ENCODE measurements at regions not wholly inside any gene's neighbourhood (a gene's known extent, or its start where the extent isn't known, plus 50 kb on each side); places are given as distances from the start of the nearest gene placed in this dataset.
"Not testable (repeated sequence)": the region's sequence is repeated elsewhere in the genome, so short reads cannot be mapped to it uniquely, and the experiment has no call there.

GRCh38 chr4:78660559-78660958, 109.0 kb downstream of the ANXA3 start:
- Histone ChIP-seq H3K27me3 (ENCODE audit: insufficient read depth, low read depth, severe bottlenecking) (no peaks in the 10 kb centered on the region), H3K4me3 (ENCODE audit: low read depth, low read length) (no peak overlapping the region), H3K27ac (no peak overlapping the region), H3K9me3 (ENCODE audit: severe bottlenecking) (no peaks in the 10 kb centered on the region), H3K36me3 (no peaks in the 10 kb centered on the region)
- no peak for TF ChIP-seq CTCF (IDR thresholded peaks at IDR 0.05; ENCODE audit: low read depth, low read length)
- DNase-seq = no peak

GRCh38 chr4:78661086-78661690, 109.6 kb downstream of the ANXA3 start:
- DNase-seq = no peak
- TF ChIP-seq CTCF (IDR thresholded peaks at IDR 0.05; ENCODE audit: low read depth, low read length) = no peak
- Histone ChIP-seq H3K9me3 (ENCODE audit: severe bottlenecking) (no peaks in the 10 kb centered on the region), H3K27ac (no peak overlapping the region), H3K4me3 (ENCODE audit: low read depth, low read length) (no peak overlapping the region), H3K27me3 (ENCODE audit: insufficient read depth, low read depth, severe bottlenecking) (no peaks in the 10 kb centered on the region), H3K36me3 (no peaks in the 10 kb centered on the region)

- H3K9me3 ChIP-seq (ENCODE audit: severe bottlenecking) = no peaks in the 10 kb centered on the region
- H3K36me3 ChIP-seq = no peaks in the 10 kb centered on the region
- DNase-seq = no peak
- no peak for TF ChIP-seq CTCF (IDR thresholded peaks at IDR 0.05; ENCODE audit: low read depth, low read length)
- H3K27ac ChIP-seq = no peak overlapping the region
- H3K4me3 ChIP-seq (ENCODE audit: low read depth, low read length) = no peak overlapping the region
- no peaks in the 10 kb centered on the region for H3K27me3 ChIP-seq (ENCODE audit: insufficient read depth, low read depth, severe bottlenecking)
Measured at GRCh38 chr4:78661921-78662521, 110.5 kb downstream of the ANXA3 start.

- H3K4me3 ChIP-seq (ENCODE audit: low read depth, low read length) = no peak overlapping the region
- H3K27me3 ChIP-seq (ENCODE audit: insufficient read depth, low read depth, severe bottlenecking) = no peaks in the 10 kb centered on the region
- no peak for TF ChIP-seq CTCF (IDR thresholded peaks at IDR 0.05; ENCODE audit: low read depth, low read length)
- H3K9me3 ChIP-seq (ENCODE audit: severe bottlenecking) = no peaks in the 10 kb centered on the region
- no peak overlapping the region for H3K27ac ChIP-seq
- DNase-seq = no peak
- no peaks in the 10 kb centered on the region for H3K36me3 ChIP-seq
Measured at GRCh38 chr4:78662658-78663057, 111.1 kb downstream of the ANXA3 start.

- H3K27ac ChIP-seq; H3K36me3 ChIP-seq; H3K4me3 ChIP-seq (ENCODE audit: low read depth, low read length); H3K9me3 ChIP-seq (ENCODE audit: severe bottlenecking); H3K27me3 ChIP-seq (ENCODE audit: insufficient read depth, low read depth, severe bottlenecking); DNase-seq: not testable (repeated sequence)
Measured at GRCh38 chr4:78664296-78664695, 111.9 kb upstream of the BMP2K start.

- no peak overlapping the region for H3K4me3 ChIP-seq (ENCODE audit: low read depth, low read length)
- no peaks in the 10 kb centered on the region for H3K27me3 ChIP-seq (ENCODE audit: insufficient read depth, low read depth, severe bottlenecking)
- no peak overlapping the region for H3K27ac ChIP-seq
- H3K36me3 ChIP-seq = no peaks in the 10 kb centered on the region
- TF ChIP-seq CTCF (IDR thresholded peaks at IDR 0.05; ENCODE audit: low read depth, low read length) = no peak
- no peaks in the 10 kb centered on the region for H3K9me3 ChIP-seq (ENCODE audit: severe bottlenecking)
- DNase-seq = no peak
Measured at GRCh38 chr4:78665216-78665770, 110.9 kb upstream of the BMP2K start.
